Body of pancreas (tissue), 4 donors: ENCODE measurements at regions not wholly inside any gene's neighbourhood (a gene's known extent, or its start where the extent isn't known, plus 50 kb on each side); places are given as distances from the start of the nearest gene placed in this dataset.

Experiments
- POLR2A ChIP-seq, 3 donors: fragments of 450-650 bp; IDR thresholded peaks; one replicate each; pipeline ENCODE4 v1.6.1; 2016; ENCODE audit warnings: antibody characterized with exemption in 3 of 3, mild to moderate bottlenecking in 2 of 3
- TF ChIP-seq, protein P1 (sequence below), 7 experiments: fragments of 450-650 bp in 4 of 7; fragments of 200-600 bp in 3 of 7; sonication (generic) in 3 of 7; IDR thresholded peaks; one replicate each; pipeline ENCODE4 v1.5.1; 2016 to 2019; ENCODE audit warnings: antibody characterized with exemption in 7 of 7

DNA sequence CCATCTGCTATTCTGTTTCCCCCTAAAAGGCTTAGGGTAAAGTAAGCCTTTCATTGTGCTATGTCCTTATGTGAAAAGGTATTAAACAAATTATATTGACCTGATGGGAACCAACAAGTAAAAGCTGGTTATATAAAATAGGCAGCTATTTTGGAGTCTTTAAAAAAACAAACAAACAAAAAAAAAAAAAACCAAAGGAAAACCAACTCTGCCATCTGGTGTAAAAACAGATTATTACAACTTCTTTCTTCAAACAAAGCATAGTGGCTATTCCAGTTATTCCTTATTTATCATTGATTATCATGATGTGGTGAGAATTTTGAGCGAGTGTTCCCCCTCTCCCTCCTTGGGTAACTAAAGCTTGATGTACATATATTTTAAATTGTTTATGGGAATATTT is 122.3 kb upstream of the FHL2 start:
- TF ChIP-seq, protein P1, sequence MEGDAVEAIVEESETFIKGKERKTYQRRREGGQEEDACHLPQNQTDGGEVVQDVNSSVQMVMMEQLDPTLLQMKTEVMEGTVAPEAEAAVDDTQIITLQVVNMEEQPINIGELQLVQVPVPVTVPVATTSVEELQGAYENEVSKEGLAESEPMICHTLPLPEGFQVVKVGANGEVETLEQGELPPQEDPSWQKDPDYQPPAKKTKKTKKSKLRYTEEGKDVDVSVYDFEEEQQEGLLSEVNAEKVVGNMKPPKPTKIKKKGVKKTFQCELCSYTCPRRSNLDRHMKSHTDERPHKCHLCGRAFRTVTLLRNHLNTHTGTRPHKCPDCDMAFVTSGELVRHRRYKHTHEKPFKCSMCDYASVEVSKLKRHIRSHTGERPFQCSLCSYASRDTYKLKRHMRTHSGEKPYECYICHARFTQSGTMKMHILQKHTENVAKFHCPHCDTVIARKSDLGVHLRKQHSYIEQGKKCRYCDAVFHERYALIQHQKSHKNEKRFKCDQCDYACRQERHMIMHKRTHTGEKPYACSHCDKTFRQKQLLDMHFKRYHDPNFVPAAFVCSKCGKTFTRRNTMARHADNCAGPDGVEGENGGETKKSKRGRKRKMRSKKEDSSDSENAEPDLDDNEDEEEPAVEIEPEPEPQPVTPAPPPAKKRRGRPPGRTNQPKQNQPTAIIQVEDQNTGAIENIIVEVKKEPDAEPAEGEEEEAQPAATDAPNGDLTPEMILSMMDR (IDR thresholded peaks at IDR 0.05), result peak in 6 of 7 experiments; percentile 26 to 69 (median 52)
- no peak for TF ChIP-seq POLR2A (IDR thresholded peaks at IDR 0.05)
